H1 (cell line): ENCODE measurements at regions not wholly inside any gene's neighbourhood (a gene's known extent, or its start where the extent isn't known, plus 50 kb on each side); places are given as distances from the start of the nearest gene placed in this dataset.

Source experiments
- CTCF ChIA-PET: fragments of 300-600 bp; sonication (Branson Sonifier 250); formaldehyde crosslinking; loops from one replicate; lab custom pipeline; 2021; ENCODE audit not compliant: partially characterized antibody; lab: Charles Lee
- POLR2A ChIA-PET: fragments of 300-600 bp; sonication (Branson Sonifier 250); formaldehyde crosslinking; loops from one replicate; lab custom pipeline; 2021; ENCODE audit warnings: inconsistent platforms; ENCODE audit not compliant: partially characterized antibody; lab: Charles Lee
- DNase-seq, 2 experiments: peaks; one replicate each; pipeline versions ENCODE4 v3.0.0 to v3.0.0-alpha.2; 2010 to 2022; ENCODE audit warnings: low spot score in 2 of 2, low read depth in 1 of 2, mixed read lengths in 1 of 2
- FAIRE-seq: peaks from 2 replicates; lab custom pipeline; 2011; peaks lifted over from hg19 to GRCh38; lab: Jason Lieb, UNC
- H2AFZ ChIP-seq: 2 replicates; pipeline ENCODE4 v1.8.1; 2012; ENCODE audit warnings: low read length, inconsistent platforms
- H2AK5ac ChIP-seq: 2 replicates; pipeline ENCODE4 v1.6.1; 2013; ENCODE audit warnings: low read depth, low read length
- H2BK120ac ChIP-seq: replicated peaks from 2 replicates; pipeline ENCODE3; 2013; ENCODE audit warnings: low read depth, low read length, inconsistent platforms
- H2BK12ac ChIP-seq: 2 replicates; pipeline ENCODE4 v1.6.1; 2013; ENCODE audit warnings: low read depth, low read length
- H2BK15ac ChIP-seq: 2 replicates; pipeline ENCODE4 v1.6.1; 2013; ENCODE audit warnings: low read length
- H2BK20ac ChIP-seq: 2 replicates; pipeline ENCODE4 v1.6.1; 2013; ENCODE audit warnings: low read length
- H2BK5ac ChIP-seq: 2 replicates; pipeline ENCODE4 v1.6.1; 2013; ENCODE audit warnings: low read depth, low read length
- H3K14ac ChIP-seq: 2 replicates; pipeline ENCODE4 v1.6.1; 2013; ENCODE audit warnings: inconsistent platforms; ENCODE audit not compliant: insufficient read length
- H3K18ac ChIP-seq: 2 replicates; pipeline ENCODE4 v1.6.1; 2013; ENCODE audit warnings: low read length; ENCODE audit errors: extremely low read depth
- H3K23ac ChIP-seq: 2 replicates; pipeline ENCODE4 v1.6.1; 2013; ENCODE audit warnings: inconsistent platforms; ENCODE audit not compliant: insufficient read length
- H3K23me2 ChIP-seq: 2 replicates; pipeline ENCODE4 v1.6.1; 2013; ENCODE audit warnings: low read depth, low read length
- H3K27ac ChIP-seq: 2 replicates; pipeline ENCODE4 v1.6.1; 2011; ENCODE audit warnings: low read depth, low read length, inconsistent platforms
- H3K27me3 ChIP-seq, 4 experiments: replicated peaks in 1 of 4; 1 replicate in 1 of 4; 2 replicates in 3 of 4; pipeline versions ENCODE4 v1.6.1 to v1.8.1; 2011 to 2013; ENCODE audit warnings: low read length in 3 of 4, mild to moderate bottlenecking in 3 of 4, inconsistent platforms in 2 of 4, mixed read lengths in 2 of 4, moderate library complexity in 1 of 4; ENCODE audit not compliant: control insufficient read depth in 3 of 4, insufficient read depth in 3 of 4; ENCODE audit errors: extremely low read depth in 1 of 4
- H3K36me3 ChIP-seq, 4 experiments: 2 replicates each; pipeline versions ENCODE4 v1.6.1 to v1.8.1; 2011 to 2013; ENCODE audit warnings: mild to moderate bottlenecking in 4 of 4, low read length in 3 of 4, moderate library complexity in 2 of 4, control low read depth in 1 of 4, inconsistent platforms in 1 of 4; ENCODE audit not compliant: insufficient read depth in 4 of 4, control insufficient read depth in 2 of 4
- H3K4ac ChIP-seq: replicated peaks from 2 replicates; pipeline ENCODE3; 2013; ENCODE audit warnings: low read length, low read depth, mixed read lengths, inconsistent platforms; ENCODE audit not compliant: insufficient read length
- H3K4me1 ChIP-seq, 4 experiments: replicated peaks in 1 of 4; 1 replicate in 1 of 4; 2 replicates in 3 of 4; pipeline versions ENCODE4 v1.6.1 to v1.8.1; 2011 to 2013; ENCODE audit warnings: low read length in 3 of 4, inconsistent platforms in 2 of 4, mixed read lengths in 1 of 4; ENCODE audit not compliant: insufficient read depth in 4 of 4, control insufficient read depth in 3 of 4
- H3K4me2 ChIP-seq, 2 experiments: 2 replicates each; pipeline versions ENCODE4 v1.6.1 to v1.8.1; 2011 to 2013; ENCODE audit warnings: low read depth in 2 of 2, low read length in 2 of 2, control low read depth in 1 of 2, inconsistent platforms in 1 of 2, mild to moderate bottlenecking in 1 of 2; ENCODE audit not compliant: insufficient read depth in 1 of 2
- H3K4me3 ChIP-seq, 4 experiments: fragments of 200-600, 300-600 bp in 1 of 4; sonication (generic), shearing (Covaris generic), sonication (Bioruptor Twin) in 1 of 4; 2 replicates each; pipeline versions ENCODE4 v1.5.1 to v1.8.1; 2011 to 2016; ENCODE audit warnings: low read length in 4 of 4, low read depth in 3 of 4, control low read depth in 2 of 4, inconsistent platforms in 2 of 4, mild to moderate bottlenecking in 2 of 4, mixed read lengths in 1 of 4, moderate library complexity in 1 of 4; ENCODE audit not compliant: insufficient read depth in 2 of 4; ENCODE audit errors: extremely low read depth in 1 of 4
- H3K56ac ChIP-seq: replicated peaks from 2 replicates; pipeline ENCODE3; 2013; ENCODE audit warnings: low read depth, mild to moderate bottlenecking, mixed read lengths, low read length, inconsistent platforms; ENCODE audit not compliant: insufficient read length
- H3K79me1 ChIP-seq: 2 replicates; pipeline ENCODE4 v1.6.1; 2013; ENCODE audit warnings: low read depth, low read length, control low read depth
- H3K79me2 ChIP-seq, 2 experiments: 2 replicates each; pipeline versions ENCODE4 v1.6.1 to v1.8.1; 2012 to 2013; ENCODE audit warnings: low read length in 2 of 2, mild to moderate bottlenecking in 2 of 2, inconsistent platforms in 1 of 2; ENCODE audit not compliant: insufficient read depth in 2 of 2, control insufficient read depth in 1 of 2
- H3K9ac ChIP-seq, 4 experiments: replicated peaks in 1 of 4; 1 replicate in 1 of 4; 2 replicates in 3 of 4; pipeline versions ENCODE4 v1.6.1 to v1.8.1; 2011 to 2013; ENCODE audit warnings: low read depth in 3 of 4, low read length in 3 of 4, control low read depth in 2 of 4, mild to moderate bottlenecking in 2 of 4, moderate library complexity in 2 of 4, inconsistent platforms in 1 of 4; ENCODE audit errors: extremely low read depth in 1 of 4
- H3K9me3 ChIP-seq, 2 experiments: 2 replicates each; pipeline versions ENCODE4 v1.6.1 to v1.8.1; 2012 to 2013; ENCODE audit warnings: mild to moderate bottlenecking in 2 of 2, moderate library complexity in 2 of 2, control low read depth in 1 of 2, inconsistent platforms in 1 of 2, low read depth in 1 of 2, low read length in 1 of 2, mixed read lengths in 1 of 2; ENCODE audit not compliant: insufficient read depth in 2 of 2
- H4K20me1 ChIP-seq, 2 experiments: replicated peaks in 1 of 2; 2 replicates each; pipeline versions ENCODE3 to v1.8.1; 2011 to 2013; ENCODE audit warnings: inconsistent platforms in 2 of 2, low read length in 2 of 2, mild to moderate bottlenecking in 1 of 2; ENCODE audit not compliant: insufficient read depth in 2 of 2, control insufficient read depth in 1 of 2
- H4K5ac ChIP-seq: 2 replicates; pipeline ENCODE4 v1.6.1; 2013; ENCODE audit warnings: low read length, low read depth, mixed read lengths, inconsistent platforms; ENCODE audit not compliant: insufficient read length
- H4K8ac ChIP-seq: 2 replicates; pipeline ENCODE4 v1.8.0; 2013; ENCODE audit warnings: mild to moderate bottlenecking, moderate library complexity, low read length, inconsistent platforms; ENCODE audit not compliant: insufficient read depth; ENCODE audit errors: extremely low read depth
- H4K91ac ChIP-seq: replicated peaks from 2 replicates; pipeline ENCODE3; 2013; ENCODE audit warnings: low read length, mixed read lengths, inconsistent platforms; ENCODE audit not compliant: insufficient read length
- BRCA1 ChIP-seq: IDR thresholded peaks from 2 replicates; pipeline ENCODE4 v1.6.1; 2012; ENCODE audit warnings: low read depth, low read length, improper control_type of control experiment
- CBX5 ChIP-seq: fragments of 300-800, 300-1000 bp; sonication (generic); IDR thresholded peaks from 2 replicates; pipeline ENCODE4 v1.7.1; 2016; ENCODE audit warnings: antibody characterized with exemption, low read length, low read depth
- CREB1 ChIP-seq: IDR thresholded peaks from 2 replicates; pipeline ENCODE4 v1.6.1; 2012; ENCODE audit warnings: inconsistent platforms
- CTCF ChIP-seq, 3 experiments: IDR thresholded peaks; 1 replicate in 2 of 3; 2 replicates in 1 of 3; pipeline versions ENCODE4 v1.5.1 to v1.6.1; 2011; ENCODE audit warnings: low read length in 3 of 3, mild to moderate bottlenecking in 3 of 3, inconsistent platforms in 2 of 3, low read depth in 1 of 3, moderate library complexity in 1 of 3; ENCODE audit not compliant: insufficient read depth in 1 of 3; ENCODE audit errors: control extremely low read depth in 1 of 3
- EZH2 ChIP-seq: fragments of 200-600 bp; sonication (generic); IDR thresholded peaks from 2 replicates; pipeline ENCODE4 v1.7.1; 2012; ENCODE audit warnings: low read depth, mild to moderate bottlenecking, moderate library complexity, low read length, inconsistent platforms; ENCODE audit not compliant: severe bottlenecking
- FOSL1 ChIP-seq: IDR thresholded peaks from 2 replicates; pipeline ENCODE4 v1.6.1; 2011; ENCODE audit warnings: mild to moderate bottlenecking, low read depth, low read length, moderate library complexity; ENCODE audit not compliant: insufficient read depth
- HDAC6 ChIP-seq: IDR thresholded peaks from one replicate; pipeline ENCODE4 v1.7.1; 2012; ENCODE audit warnings: low read depth, mild to moderate bottlenecking, inconsistent platforms, low read length, moderate library complexity
- NANOG ChIP-seq: IDR thresholded peaks from 2 replicates; pipeline ENCODE4 v1.6.1; 2011; ENCODE audit warnings: low read length, low read depth, mild to moderate bottlenecking, inconsistent platforms; ENCODE audit not compliant: insufficient read depth, poor library complexity, severe bottlenecking
- TAF7 ChIP-seq: optimal IDR thresholded peaks from 2 replicates; pipeline ENCODE3; 2011; ENCODE audit warnings: low read depth, mild to moderate bottlenecking, inconsistent platforms, low read length, moderate library complexity, borderline replicate concordance
- WGBS, 2 experiments: shearing (Covaris generic) in 1 of 2; methylation state at CpG; one replicate each; pipeline versions ENCODE4 v1.1.6 to v1.1.7; 2013 to 2015; ENCODE audit warnings: low lambda C conversion rate in 2 of 2, mixed read lengths in 2 of 2, inconsistent platforms in 1 of 2, low coverage in 1 of 2, missing lambda C conversion rate in 1 of 2; ENCODE audit not compliant: insufficient replicate concordance in 2 of 2, insufficient coverage in 1 of 2, insufficient read length in 1 of 2; ENCODE audit errors: extremely low coverage in 1 of 2, missing lambda C conversion rate in 1 of 2; 5-methylcytosine and 5-hydroxymethylcytosine counted together

DNA sequence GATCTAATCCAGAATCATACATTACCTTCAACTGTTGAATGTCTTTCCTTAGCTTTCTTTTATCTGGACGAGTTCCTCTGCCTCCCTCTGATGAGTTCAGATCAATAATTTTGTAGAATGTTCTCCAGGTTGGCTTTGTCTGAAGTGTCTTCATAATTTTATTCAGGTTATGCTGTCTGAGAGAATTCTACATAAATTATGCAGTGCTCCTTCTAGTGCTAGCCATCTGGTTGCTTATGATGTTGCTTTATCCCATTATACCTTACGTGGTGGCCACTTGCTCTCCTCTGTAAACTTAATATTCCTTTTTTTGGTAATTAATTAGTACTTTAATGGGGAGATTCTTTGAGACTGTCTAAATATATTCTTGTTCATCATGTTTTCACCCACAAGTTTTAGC, 67.7 kb upstream of the PTCHD4 start:
- Histone ChIP-seq H3K23me2 (no peaks in the 10 kb centered on the region), H4K5ac (no peak overlapping the region), H4K20me1 (no peaks in the 10 kb centered on the region), H3K23ac (no peak overlapping the region), H3K4me2 (no peak overlapping the region), H3K56ac (no peak overlapping the region), H4K91ac (no peak overlapping the region), H3K4me1 (no peaks in the 10 kb centered on the region), H2AFZ (no peak overlapping the region), H3K4me3 (no peak overlapping the region), H3K18ac (no peak overlapping the region), H3K4ac (no peak overlapping the region), H2BK20ac (no peak overlapping the region), H3K14ac (no peak overlapping the region), H2AK5ac (no peak overlapping the region), H3K27me3 (no peaks in the 10 kb centered on the region), H3K79me2 (no peaks in the 10 kb centered on the region), H3K36me3 (no peaks in the 10 kb centered on the region), H2BK15ac (no peak overlapping the region), H3K27ac (no peak overlapping the region), H2BK5ac (no peak overlapping the region), H2BK120ac (no peak overlapping the region), H3K9me3 (no peaks in the 10 kb centered on the region), H4K8ac (no peak overlapping the region), H2BK12ac (no peak overlapping the region), H3K79me1 (no peaks in the 10 kb centered on the region), H3K9ac (no peak overlapping the region)
- no peak for DNase-seq
- CTCF ChIA-PET = no interaction called here
- TF ChIP-seq HDAC6 (no peak), NANOG (no peak), BRCA1 (no peak), TAF7 (no peak), EZH2 (no peak), FOSL1 (no peak), CBX5 (no peak), CTCF (IDR thresholded peaks at IDR 0.05; ENCODE audit: control extremely low read depth in 1 of 3, insufficient read depth in 1 of 3, low read depth in 1 of 3, low read length in 3 of 3) (no peak), CREB1 (no peak)
- 90% methylated on average over 2 of the region's 2 CpGs; no CpG with 5 or more reads in 1 of the 2 experiments for WGBS, 2 experiments
- no peak for FAIRE-seq
- POLR2A ChIA-PET = no interaction called here
